K562 (cell line): ENCODE measurements at regions not wholly inside any gene's neighbourhood (a gene's known extent, or its start where the extent isn't known, plus 50 kb on each side); places are given as distances from the start of the nearest gene placed in this dataset.
A peak's percentile ranks its signal among the peaks of the same experiment; 100 is the strongest.

Source experiments
- CXXC5 ChIP-seq: fragments of 250-450 bp; sonication (Bioruptor Pico); IDR thresholded peaks from 2 replicates; pipeline ENCODE4 v1.8.0; 2022; ENCODE audit warnings: inconsistent platforms, mild to moderate bottlenecking, moderate library complexity
- DMBX1 ChIP-seq: fragments of 250-450 bp; sonication (Bioruptor Pico); IDR thresholded peaks from 2 replicates; pipeline ENCODE4 v1.8.0; 2022; ENCODE audit warnings: inconsistent platforms, mild to moderate bottlenecking, moderate library complexity, borderline replicate concordance
- FOXM1 ChIP-seq, 2 experiments: fragments of 450-650 bp in 1 of 2; sonication (generic) in 1 of 2; formaldehyde crosslinking in 1 of 2; IDR thresholded peaks; 2 replicates each; pipeline versions ENCODE4 v1.6.1 to v1.9.0; 2017 to 2022; ENCODE audit warnings: low read depth in 2 of 2, mild to moderate bottlenecking in 2 of 2, missing genetic modification reagents in 1 of 2, moderate library complexity in 1 of 2
- FUS ChIP-seq: fragments of 200-400 bp; formaldehyde crosslinking; optimal IDR thresholded peaks from 2 replicates; pipeline ENCODE3; 2017; ENCODE audit warnings: low read depth, low read length
- HLTF ChIP-seq: fragments of 450-650 bp; IDR thresholded peaks from 2 replicates; pipeline ENCODE4 v1.6.1; 2016
- KLF16 ChIP-seq: IDR thresholded peaks from 2 replicates; pipeline ENCODE4 v1.6.1; 2016; ENCODE audit warnings: antibody characterized with exemption
- LCOR ChIP-seq: sonication (generic); formaldehyde crosslinking; IDR thresholded peaks from 2 replicates; pipeline ENCODE4 v1.8.0; 2022; ENCODE audit warnings: mild to moderate bottlenecking, missing genetic modification reagents
- MBD2 ChIP-seq: sonication (generic); IDR thresholded peaks from 2 replicates; pipeline ENCODE4 v1.6.1; 2016; ENCODE audit warnings: low read depth, borderline replicate concordance
- PHB ChIP-seq: fragments of 250-450 bp; sonication (Bioruptor Pico); IDR thresholded peaks from 2 replicates; pipeline ENCODE4 v1.5.0; 2021
- POLR2A ChIP-seq: fragments of 450-650 bp; conservative IDR thresholded peaks from 2 replicates; pipeline ENCODE4 v1.6.1; 2016
- PTTG1 ChIP-seq: fragments of 450-650 bp; IDR thresholded peaks from 2 replicates; pipeline ENCODE4 v1.6.1; 2016; ENCODE audit warnings: low read depth, mild to moderate bottlenecking, missing genetic modification characterization, missing compliant biosample characterization
- SP1 ChIP-seq: sonication (generic); formaldehyde crosslinking; IDR thresholded peaks from 2 replicates; pipeline ENCODE4 v1.8.1; 2022; ENCODE audit warnings: mild to moderate bottlenecking, missing genetic modification reagents
- ZNF592 ChIP-seq: fragments of 450-650 bp; IDR thresholded peaks from 2 replicates; pipeline ENCODE4 v1.6.1; 2017; ENCODE audit warnings: antibody characterized with exemption, mild to moderate bottlenecking
- TF ChIP-seq, protein P1 (sequence below): sonication (generic); IDR thresholded peaks from 2 replicates; pipeline ENCODE4 v1.6.1; 2016
- TF ChIP-seq, protein P2 (sequence below), 2 experiments: fragments of 450-650 bp in 1 of 2; sonication (generic) in 1 of 2; formaldehyde crosslinking in 1 of 2; IDR thresholded peaks; 2 replicates each; pipeline versions ENCODE4 v1.7.1 to v1.9.0; 2016 to 2022; ENCODE audit warnings: inconsistent platforms in 1 of 2, mild to moderate bottlenecking in 1 of 2, missing genetic modification reagents in 1 of 2

DNA sequence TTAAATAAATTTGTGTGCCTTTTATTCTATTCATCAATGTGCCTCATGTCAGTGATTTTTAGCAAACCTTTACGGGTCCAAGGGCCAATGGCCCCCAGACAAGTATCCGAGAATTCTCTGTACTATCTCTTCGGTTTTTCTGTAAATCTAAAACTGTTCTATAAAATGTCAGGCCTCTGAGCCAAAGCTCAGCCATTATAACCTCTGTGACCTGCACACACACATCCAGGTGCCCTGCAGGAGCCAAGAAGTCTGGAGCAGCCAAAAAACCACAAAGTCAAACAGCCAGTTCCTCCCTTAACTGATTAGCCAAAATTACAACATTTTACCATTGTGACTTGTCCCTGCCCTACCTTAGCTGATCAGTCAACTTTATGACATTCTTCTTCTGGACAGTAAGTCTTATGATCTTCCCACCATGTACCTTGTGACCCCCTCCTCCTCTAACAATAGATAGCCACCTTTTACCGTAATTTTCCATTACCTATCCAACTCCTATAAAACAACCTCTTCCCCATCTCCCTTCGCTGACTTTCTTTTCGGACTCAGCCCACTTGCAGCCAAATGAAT lies 363.8 kb downstream of the SEMA3D start (continued):
- TF ChIP-seq CXXC5 (CRISPR knock-in tag), result peak; percentile 64
- TF ChIP-seq SP1, result no peak
- TF ChIP-seq ZNF592, result peak; percentile 77
- TF ChIP-seq FOXM1 (IDR thresholded peaks at IDR 0.05; ENCODE audit: low read depth), result no peak
- no peak for TF ChIP-seq FOXM1 (CRISPR knock-in tag; IDR thresholded peaks at IDR 0.05; ENCODE audit: low read depth)
- no peak for TF ChIP-seq POLR2A
- TF ChIP-seq DMBX1, result peak; percentile 88; the same call in 1 of the 2 replicates
- TF ChIP-seq MBD2, result no peak
- 0 out of 2 replicates have a peak, but pooled peaks have one; percentile 24 for TF ChIP-seq LCOR (CRISPR knock-in tag)
- no peak for TF ChIP-seq PHB (CRISPR knock-in tag)
- no peak for TF ChIP-seq KLF16
- 0 out of 2 replicates have a peak, but pooled peaks have one; percentile 16 for TF ChIP-seq PTTG1
- TF ChIP-seq, protein P1, sequence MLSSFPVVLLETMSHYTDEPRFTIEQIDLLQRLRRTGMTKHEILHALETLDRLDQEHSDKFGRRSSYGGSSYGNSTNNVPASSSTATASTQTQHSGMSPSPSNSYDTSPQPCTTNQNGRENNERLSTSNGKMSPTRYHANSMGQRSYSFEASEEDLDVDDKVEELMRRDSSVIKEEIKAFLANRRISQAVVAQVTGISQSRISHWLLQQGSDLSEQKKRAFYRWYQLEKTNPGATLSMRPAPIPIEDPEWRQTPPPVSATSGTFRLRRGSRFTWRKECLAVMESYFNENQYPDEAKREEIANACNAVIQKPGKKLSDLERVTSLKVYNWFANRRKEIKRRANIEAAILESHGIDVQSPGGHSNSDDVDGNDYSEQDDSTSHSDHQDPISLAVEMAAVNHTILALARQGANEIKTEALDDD, result peak; percentile 62
- TF ChIP-seq, protein P2, sequence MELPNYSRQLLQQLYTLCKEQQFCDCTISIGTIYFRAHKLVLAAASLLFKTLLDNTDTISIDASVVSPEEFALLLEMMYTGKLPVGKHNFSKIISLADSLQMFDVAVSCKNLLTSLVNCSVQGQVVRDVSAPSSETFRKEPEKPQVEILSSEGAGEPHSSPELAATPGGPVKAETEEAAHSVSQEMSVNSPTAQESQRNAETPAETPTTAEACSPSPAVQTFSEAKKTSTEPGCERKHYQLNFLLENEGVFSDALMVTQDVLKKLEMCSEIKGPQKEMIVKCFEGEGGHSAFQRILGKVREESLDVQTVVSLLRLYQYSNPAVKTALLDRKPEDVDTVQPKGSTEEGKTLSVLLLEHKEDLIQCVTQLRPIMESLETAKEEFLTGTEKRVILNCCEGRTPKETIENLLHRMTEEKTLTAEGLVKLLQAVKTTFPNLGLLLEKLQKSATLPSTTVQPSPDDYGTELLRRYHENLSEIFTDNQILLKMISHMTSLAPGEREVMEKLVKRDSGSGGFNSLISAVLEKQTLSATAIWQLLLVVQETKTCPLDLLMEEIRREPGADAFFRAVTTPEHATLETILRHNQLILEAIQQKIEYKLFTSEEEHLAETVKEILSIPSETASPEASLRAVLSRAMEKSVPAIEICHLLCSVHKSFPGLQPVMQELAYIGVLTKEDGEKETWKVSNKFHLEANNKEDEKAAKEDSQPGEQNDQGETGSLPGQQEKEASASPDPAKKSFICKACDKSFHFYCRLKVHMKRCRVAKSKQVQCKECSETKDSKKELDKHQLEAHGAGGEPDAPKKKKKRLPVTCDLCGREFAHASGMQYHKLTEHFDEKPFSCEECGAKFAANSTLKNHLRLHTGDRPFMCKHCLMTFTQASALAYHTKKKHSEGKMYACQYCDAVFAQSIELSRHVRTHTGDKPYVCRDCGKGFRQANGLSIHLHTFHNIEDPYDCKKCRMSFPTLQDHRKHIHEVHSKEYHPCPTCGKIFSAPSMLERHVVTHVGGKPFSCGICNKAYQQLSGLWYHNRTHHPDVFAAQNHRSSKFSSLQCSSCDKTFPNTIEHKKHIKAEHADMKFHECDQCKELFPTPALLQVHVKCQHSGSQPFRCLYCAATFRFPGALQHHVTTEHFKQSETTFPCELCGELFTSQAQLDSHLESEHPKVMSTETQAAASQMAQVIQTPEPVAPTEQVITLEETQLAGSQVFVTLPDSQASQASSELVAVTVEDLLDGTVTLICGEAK (IDR thresholded peaks at IDR 0.05), result no peak
- TF ChIP-seq, protein P2 (CRISPR knock-in tag; IDR thresholded peaks at IDR 0.05), result no peak
- no peak for TF ChIP-seq HLTF
- no peak for TF ChIP-seq FUS
